ENCODE measurements at regions not wholly inside any gene's neighbourhood (a gene's known extent, or its start where the extent isn't known, plus 50 kb on each side); places are given as distances from the start of the nearest gene placed in this dataset.

DNA sequence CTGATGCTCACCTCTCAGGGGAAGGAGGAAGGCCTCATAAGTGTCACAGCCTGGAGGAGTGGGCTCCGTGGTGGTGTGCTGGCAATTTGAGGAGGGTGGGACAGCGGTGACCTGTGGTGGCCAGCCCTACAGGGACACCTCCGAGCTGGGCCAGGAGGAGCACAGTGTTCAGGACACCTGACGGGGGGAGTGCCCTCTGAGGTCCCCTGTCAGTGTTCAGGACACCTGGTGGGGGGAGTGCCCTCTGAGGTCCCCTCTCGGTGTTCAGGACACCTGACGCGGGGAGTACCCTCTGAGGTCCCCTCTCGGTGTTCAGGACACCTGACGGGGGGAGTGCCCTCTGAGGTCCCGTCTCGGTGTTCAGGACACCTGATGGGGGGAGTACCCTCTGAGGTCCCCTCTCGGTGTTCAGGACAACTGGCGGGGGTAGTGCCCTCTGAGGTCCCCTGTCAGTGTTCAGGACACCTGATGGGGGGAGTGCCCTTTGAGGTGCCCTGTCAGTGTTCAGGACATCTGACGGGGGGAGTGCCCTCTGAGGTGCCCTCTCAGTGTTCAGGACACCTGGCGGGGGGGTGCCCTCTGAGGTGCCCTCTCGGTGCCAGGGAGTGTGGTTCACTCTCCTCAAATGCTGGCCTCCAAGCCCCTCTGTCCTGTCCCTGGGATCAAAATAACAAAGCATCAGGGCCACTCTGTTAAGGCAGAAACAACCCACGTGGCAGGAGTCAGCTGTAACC is 73.4 kb upstream of the ZNF469 start (continued):
- no peak for TF ChIP-seq POLR2AphosphoS5 (IDR thresholded peaks at IDR 0.05; ENCODE audit: low read depth, low read length)
- no peak for TF ChIP-seq CEBPB (IDR thresholded peaks at IDR 0.05; ENCODE audit: low read depth, low read length)
- TF ChIP-seq SIX5 (IDR thresholded peaks at IDR 0.05; ENCODE audit: low read depth, low read length), result no peak
- TF ChIP-seq, protein P1, sequence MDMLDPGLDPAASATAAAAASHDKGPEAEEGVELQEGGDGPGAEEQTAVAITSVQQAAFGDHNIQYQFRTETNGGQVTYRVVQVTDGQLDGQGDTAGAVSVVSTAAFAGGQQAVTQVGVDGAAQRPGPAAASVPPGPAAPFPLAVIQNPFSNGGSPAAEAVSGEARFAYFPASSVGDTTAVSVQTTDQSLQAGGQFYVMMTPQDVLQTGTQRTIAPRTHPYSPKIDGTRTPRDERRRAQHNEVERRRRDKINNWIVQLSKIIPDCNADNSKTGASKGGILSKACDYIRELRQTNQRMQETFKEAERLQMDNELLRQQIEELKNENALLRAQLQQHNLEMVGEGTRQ (IDR thresholded peaks at IDR 0.05; ENCODE audit: low read length), result no peak
- TF ChIP-seq CHD1 (IDR thresholded peaks at IDR 0.05; ENCODE audit: low read depth, low read length), result no peak
- TF ChIP-seq RNF2 (IDR thresholded peaks at IDR 0.05; ENCODE audit: borderline replicate concordance, low read depth, low read length, missing control alignments, poor library complexity, severe bottlenecking), result no peak
- no peak for TF ChIP-seq CBX8 (IDR thresholded peaks at IDR 0.05; ENCODE audit: borderline replicate concordance, low read depth, low read length)
- TF ChIP-seq SAP30 (IDR thresholded peaks at IDR 0.05; ENCODE audit: insufficient read depth, insufficient replicate concordance, low read length), result no peak

Measured in H1 (cell line).